HepG2 (cell line): ENCODE measurements at regions not wholly inside any gene's neighbourhood (a gene's known extent, or its start where the extent isn't known, plus 50 kb on each side); places are given as distances from the start of the nearest gene placed in this dataset.
A peak's percentile ranks its signal among the peaks of the same experiment; 100 is the strongest.

ENCODE experiments used
- ATAC-seq: fragments of 200-7000 bp; cut with Tn5 transposase; 3 replicates; pipeline ENCODE4 v1.9.1; 2020; ENCODE audit warnings: mild to moderate bottlenecking, moderate library complexity
- BruUV-seq: library from RNA; stranded (reverse); fragments of 400-500 nt; replicated peaks from 2 replicates; lab custom pipeline; 2021; lab: Mats Ljungman, UMichigan
- CTCF ChIA-PET: fragments of 300-600 bp; formaldehyde crosslinking; extraction: SDS; loops from one replicate; lab custom pipeline; 2021; ENCODE audit warnings: low total read pairs, inconsistent platforms, low intra/inter-chr PET ratio; lab: Yijun Ruan, JAX
- POLR2A ChIA-PET: fragments of 350-600 bp; sonication (Branson Sonifier 250); formaldehyde crosslinking; loops from one replicate; lab custom pipeline; 2020; ENCODE audit warnings: antibody characterized with exemption, inconsistent platforms; lab: Yijun Ruan, JAX
- DNase-seq: peaks from one replicate; pipeline ENCODE4 v3.0.0-alpha.2; 2015; ENCODE audit warnings: low spot score
- FAIRE-seq: peaks from 3 replicates; lab custom pipeline; 2011; peaks lifted over from hg19 to GRCh38; lab: Jason Lieb, UNC
- H2AFZ ChIP-seq: one replicate; pipeline ENCODE4 v1.6.1; 2011; ENCODE audit warnings: low read length, inconsistent platforms
- H3K27ac ChIP-seq: fragments of 300-600 bp; 3 replicates; pipeline ENCODE4 v1.8.0; 2011; ENCODE audit warnings: mixed run types, mild to moderate bottlenecking, mixed read lengths, low read length, inconsistent platforms; ENCODE audit not compliant: insufficient read depth; ENCODE audit errors: extremely low read length
- H3K27me3 ChIP-seq, 2 experiments: fragments of 200-600 bp in 1 of 2; 2 replicates in 1 of 2; 3 replicates in 1 of 2; pipeline versions ENCODE4 v1.6.0 to v1.8.0; 2011; ENCODE audit warnings: low read length in 2 of 2, mild to moderate bottlenecking in 2 of 2, moderate library complexity in 2 of 2, inconsistent platforms in 1 of 2; ENCODE audit not compliant: insufficient read depth in 2 of 2, control insufficient read depth in 1 of 2
- H3K36me3 ChIP-seq, 2 experiments: fragments of 200-600 bp in 1 of 2; replicated peaks in 1 of 2; 2 replicates in 1 of 2; 3 replicates in 1 of 2; pipeline versions ENCODE4 v1.5.1 to v1.8.0; 2011; ENCODE audit warnings: low read length in 2 of 2, inconsistent platforms in 1 of 2; ENCODE audit not compliant: insufficient read depth in 2 of 2, control insufficient read depth in 1 of 2
- H3K4me1 ChIP-seq: 2 replicates; pipeline ENCODE4 v1.5.1; 2012; ENCODE audit warnings: low read length, inconsistent platforms; ENCODE audit not compliant: insufficient read depth
- H3K4me2 ChIP-seq: 2 replicates; pipeline ENCODE4 v1.6.0; 2011; ENCODE audit warnings: low read depth, low read length, inconsistent platforms
- H3K4me3 ChIP-seq, 3 experiments: fragments of 200-600 bp in 1 of 3; sonication (generic), shearing (Covaris generic) in 1 of 3; replicated peaks in 1 of 3; 2 replicates each; pipeline ENCODE4 v1.5.1; 2011 to 2016; ENCODE audit warnings: low read length in 3 of 3, inconsistent platforms in 2 of 3, low read depth in 2 of 3, mild to moderate bottlenecking in 2 of 3, control low read depth in 1 of 3, mixed read lengths in 1 of 3; ENCODE audit not compliant: insufficient read depth in 1 of 3
- H3K79me2 ChIP-seq: one replicate; pipeline ENCODE4 v1.6.1; 2011; ENCODE audit warnings: low read length, inconsistent platforms; ENCODE audit not compliant: insufficient read depth
- H3K9ac ChIP-seq: 2 replicates; pipeline ENCODE4 v1.6.0; 2011; ENCODE audit warnings: mild to moderate bottlenecking, low read depth, low read length, inconsistent platforms; ENCODE audit not compliant: insufficient read depth
- H3K9me3 ChIP-seq: 2 replicates; pipeline ENCODE4 v1.5.1; 2012; ENCODE audit warnings: mild to moderate bottlenecking, low read length
- H4K20me1 ChIP-seq: 2 replicates; pipeline ENCODE4 v1.6.0; 2011; ENCODE audit warnings: inconsistent platforms, mild to moderate bottlenecking, low read length, moderate library complexity; ENCODE audit not compliant: insufficient read depth
- ARID3A ChIP-seq: IDR thresholded peaks from 2 replicates; pipeline ENCODE4 v1.6.1; 2012; ENCODE audit warnings: low read depth, low read length, improper control_type of control experiment
- DR1 ChIP-seq: sonication (generic); formaldehyde crosslinking; IDR thresholded peaks from 2 replicates; pipeline ENCODE4 v1.8.0; 2021; ENCODE audit warnings: mild to moderate bottlenecking, missing genetic modification reagents, inconsistent platforms
- FOXP1 ChIP-seq, 2 experiments: fragments of 450-650 bp in 1 of 2; IDR thresholded peaks; 2 replicates each; pipeline ENCODE4 v1.6.1; 2017 to 2018; ENCODE audit warnings: antibody characterized with exemption in 1 of 2
- IKZF1 ChIP-seq: fragments of 450-650 bp; IDR thresholded peaks from 2 replicates; pipeline ENCODE4 v1.7.1; 2016
- KLF12 ChIP-seq: sonication (generic); formaldehyde crosslinking; IDR thresholded peaks from 2 replicates; pipeline ENCODE4 v1.4.0; 2020; ENCODE audit warnings: missing genetic modification reagents, borderline replicate concordance
- KLF15 ChIP-seq: sonication (generic); formaldehyde crosslinking; IDR thresholded peaks from 2 replicates; pipeline ENCODE4 v1.8.1; 2023; ENCODE audit warnings: borderline replicate concordance, mild to moderate bottlenecking, inconsistent platforms, missing genetic modification reagents, mixed read lengths
- MBNL3 ChIP-seq: fragments of 250-450 bp; sonication (Bioruptor Pico); conservative IDR thresholded peaks from 2 replicates; pipeline ENCODE4 v1.8.0; 2022; ENCODE audit warnings: mild to moderate bottlenecking, inconsistent platforms
- NFATC3 ChIP-seq: sonication (generic); formaldehyde crosslinking; IDR thresholded peaks from 2 replicates; pipeline ENCODE4 v1.5.1; 2020; ENCODE audit warnings: mild to moderate bottlenecking, missing genetic modification reagents
- SP5 ChIP-seq: IDR thresholded peaks from 2 replicates; pipeline ENCODE4 v1.6.1; 2016; ENCODE audit warnings: low read depth, borderline replicate concordance
- TIGD3 ChIP-seq: sonication (generic); formaldehyde crosslinking; IDR thresholded peaks from 2 replicates; pipeline ENCODE4 v1.5.1; 2020; ENCODE audit warnings: mild to moderate bottlenecking, missing genetic modification reagents, borderline replicate concordance
- ZBTB7B ChIP-seq: sonication (generic); formaldehyde crosslinking; IDR thresholded peaks from 2 replicates; pipeline ENCODE4 v1.4.0; 2020; ENCODE audit warnings: missing genetic modification reagents
- ZNF343 ChIP-seq: sonication (generic); formaldehyde crosslinking; IDR thresholded peaks from 2 replicates; pipeline ENCODE4 v1.4.0; 2020; ENCODE audit warnings: mild to moderate bottlenecking, missing genetic modification reagents
- ZNF350 ChIP-seq: sonication (generic); formaldehyde crosslinking; IDR thresholded peaks from 2 replicates; pipeline ENCODE4 v1.4.0; 2020; ENCODE audit warnings: mild to moderate bottlenecking, low read depth, missing genetic modification reagents, borderline replicate concordance
- ZNF484 ChIP-seq: sonication (generic); formaldehyde crosslinking; IDR thresholded peaks from 2 replicates; pipeline ENCODE4 v1.5.1; 2020; ENCODE audit warnings: mild to moderate bottlenecking, low read depth, missing genetic modification reagents, borderline replicate concordance
- ZNF556 ChIP-seq: sonication (generic); formaldehyde crosslinking; IDR thresholded peaks from 2 replicates; pipeline ENCODE4 v1.4.0; 2020; ENCODE audit warnings: mild to moderate bottlenecking, missing genetic modification reagents, borderline replicate concordance
- ZNF816 ChIP-seq: sonication (generic); formaldehyde crosslinking; IDR thresholded peaks from 2 replicates; pipeline ENCODE4 v1.8.0; 2022; ENCODE audit warnings: missing genetic modification reagents, mild to moderate bottlenecking, borderline replicate concordance
- WGBS: methylation state at CpG from one replicate; pipeline ENCODE4 v1.1.6; 2017; ENCODE audit warnings: low lambda C conversion rate; 5-methylcytosine and 5-hydroxymethylcytosine counted together
- in situ Hi-C: cut with HindIII; loops from 2 replicates; pipeline ENCODE4 v1.10.0; 2017; ENCODE audit warnings: low pct_unique_long_range_greater_than_20kb; ENCODE audit not compliant: extremely low pct_ligation_motif_present
- intact Hi-C: fragments of 100-400 bp; cut with micrococcal nuclease; formaldehyde crosslinking; loops from one replicate; pipeline ENCODE4 v1.10.0; 2022; ENCODE audit not compliant: unreplicated experiment

- intact Hi-C loops: no loop called here
- POLR2A ChIA-PET: no interaction called here
- Histone ChIP-seq H4K20me1 (no peaks in the 10 kb centered on the region), H3K4me1 (no peaks in the 10 kb centered on the region), H3K4me2 (no peak overlapping the region), H3K79me2 (no peaks in the 10 kb centered on the region), H3K36me3 (no peaks in the 10 kb centered on the region), H3K4me3 (no peak overlapping the region), H3K9ac (no peak overlapping the region), H2AFZ (no peak overlapping the region), H3K27ac (no peak overlapping the region), H3K27me3 (peaks cover 2 to 42% of the 10 kb centered on the region in 2 experiments; a peak in 4 of 5 replicates), H3K9me3 (peaks cover 7% of the 10 kb centered on the region; the same call in 1 of the 2 replicates)
- in situ Hi-C loops: no loop called here
- no peak for FAIRE-seq
- 40% methylated on average over 14 of the region's 14 CpGs for WGBS
- no peak for DNase-seq
- BruUV-seq: no TSS peak
- CTCF ChIA-PET: no interaction called here
- ATAC-seq: no peak
- TF ChIP-seq NFATC3 (CRISPR knock-in tag) (no peak), ZNF343 (CRISPR knock-in tag) (no peak), DR1 (CRISPR knock-in tag) (no peak)
Measured at GRCh38 chr16:86906623-86907022, 328.3 kb downstream of the FOXL1 start.

- H3K79me2 ChIP-seq: no peaks in the 10 kb centered on the region
- no peak overlapping the region for H3K4me3 ChIP-seq
- in situ Hi-C loops (no loop called here), intact Hi-C loops (no loop called here)
- H3K27me3 ChIP-seq: peaks cover 2 to 36% of the 10 kb centered on the region in 2 experiments; a peak in 3 of 5 replicates
- 54% methylated on average over 19 of the region's 19 CpGs for WGBS
- ATAC-seq (no peak), DNase-seq (no peak), FAIRE-seq (peak; percentile 59)
- H3K36me3 ChIP-seq: no peaks in the 10 kb centered on the region
- no peak overlapping the region for H3K9ac ChIP-seq
- ChIA-PET CTCF (no interaction called here), POLR2A (no interaction called here)
- no peak overlapping the region for H3K27ac ChIP-seq
- no peak overlapping the region for H3K4me2 ChIP-seq
- H4K20me1 ChIP-seq: no peaks in the 10 kb centered on the region
- H2AFZ ChIP-seq: no peak overlapping the region
- H3K4me1 ChIP-seq: no peaks in the 10 kb centered on the region
- peaks cover 7% of the 10 kb centered on the region; the same call in 1 of the 2 replicates for H3K9me3 ChIP-seq
- BruUV-seq: no TSS peak
- TF ChIP-seq KLF12 (CRISPR knock-in tag): no peak
- peak; percentile 66; the same call in 1 of the 2 replicates for TF ChIP-seq FOXP1 (IDR thresholded peaks at IDR 0.05)
- no peak for TF ChIP-seq FOXP1 (CRISPR knock-in tag; IDR thresholded peaks at IDR 0.05)
- no peak for TF ChIP-seq TIGD3 (CRISPR knock-in tag)
- no peak for TF ChIP-seq ZBTB7B (CRISPR knock-in tag)
- no peak for TF ChIP-seq ZNF556
- TF ChIP-seq ZNF350 (CRISPR knock-in tag): no peak
- no peak for TF ChIP-seq ARID3A
- no peak for TF ChIP-seq ZNF816 (CRISPR knock-in tag)
- no peak for TF ChIP-seq MBNL3 (CRISPR knock-in tag)
- TF ChIP-seq IKZF1: 0 out of 2 replicates have a peak, but pooled peaks have one; percentile 71
- no peak for TF ChIP-seq KLF15 (CRISPR knock-in tag)
- no peak for TF ChIP-seq ZNF484 (CRISPR knock-in tag)
- TF ChIP-seq SP5: no peak
Measured at GRCh38 chr16:86909359-86910160, 331.2 kb downstream of the FOXL1 start.
